IMR-90 (cell line): ENCODE measurements at regions not wholly inside any gene's neighbourhood (a gene's known extent, or its start where the extent isn't known, plus 50 kb on each side); places are given as distances from the start of the nearest gene placed in this dataset.

ENCODE experiments used
- ATAC-seq: fragments of 200-7000 bp; cut with Tn5 transposase; 2 replicates; pipeline ENCODE4 v1.9.1; 2020; ENCODE audit warnings: low read depth, mild to moderate bottlenecking, moderate library complexity
- BruUV-seq: library from RNA; stranded (reverse); fragments of 400-500 nt; replicated peaks from 2 replicates; lab custom pipeline; 2021; lab: Mats Ljungman, UMichigan
- CTCF ChIA-PET: fragments of 300-600 bp; formaldehyde crosslinking; extraction: SDS; loops from one replicate; lab custom pipeline; 2021; ENCODE audit warnings: antibody characterized with exemption; lab: Yijun Ruan, JAX
- POLR2A ChIA-PET: fragments of 300-600 bp; sonication (Branson Sonifier 250); formaldehyde crosslinking; loops from one replicate; lab custom pipeline; 2022; ENCODE audit warnings: antibody characterized with exemption; ENCODE audit not compliant: unreplicated experiment; lab: Charles Lee
- DNase-seq: peaks from one replicate; pipeline ENCODE4 v3.0.0; 2013
- H2AFZ ChIP-seq: replicated peaks from 2 replicates; pipeline ENCODE3; 2013; ENCODE audit warnings: low read length, mild to moderate bottlenecking; ENCODE audit not compliant: poor library complexity
- H2AK5ac ChIP-seq: 2 replicates; pipeline ENCODE4 v1.6.1; 2013; ENCODE audit warnings: low read depth, low read length, inconsistent platforms
- H2AK9ac ChIP-seq: replicated peaks from 2 replicates; pipeline ENCODE3; 2013; ENCODE audit warnings: mild to moderate bottlenecking, low read depth, low read length, moderate library complexity; ENCODE audit not compliant: poor library complexity
- H2BK120ac ChIP-seq: 2 replicates; pipeline ENCODE4 v1.6.1; 2013; ENCODE audit warnings: low read depth, low read length, inconsistent platforms
- H2BK15ac ChIP-seq: 3 replicates; pipeline ENCODE4 v1.6.1; 2013; ENCODE audit warnings: low read depth, low read length, inconsistent platforms
- H2BK20ac ChIP-seq: 2 replicates; pipeline ENCODE4 v1.6.1; 2013; ENCODE audit warnings: low read depth, mild to moderate bottlenecking, inconsistent platforms, low read length, moderate library complexity
- H2BK5ac ChIP-seq: 2 replicates; pipeline ENCODE4 v1.6.1; 2013; ENCODE audit warnings: mild to moderate bottlenecking, low read depth, low read length, inconsistent platforms; ENCODE audit not compliant: poor library complexity, severe bottlenecking
- H3K14ac ChIP-seq: replicated peaks from 2 replicates; pipeline ENCODE4 v1.6.1; 2013; ENCODE audit warnings: low read depth, low read length, inconsistent platforms
- H3K18ac ChIP-seq: 2 replicates; pipeline ENCODE4 v1.6.1; 2013; ENCODE audit warnings: low read depth, low read length, control low read depth
- H3K23ac ChIP-seq: 2 replicates; pipeline ENCODE4 v1.6.1; 2013; ENCODE audit warnings: low read depth, low read length, inconsistent platforms
- H3K27ac ChIP-seq: 2 replicates; pipeline ENCODE4 v1.5.1; 2013; ENCODE audit warnings: mild to moderate bottlenecking, control low read depth, low read length; ENCODE audit not compliant: insufficient read depth
- H3K27me3 ChIP-seq: 2 replicates; pipeline ENCODE4 v1.6.1; 2013; ENCODE audit warnings: low read length; ENCODE audit not compliant: control insufficient read depth, insufficient read depth
- H3K36me3 ChIP-seq: 2 replicates; pipeline ENCODE4 v1.6.1; 2013; ENCODE audit warnings: low read length, mixed read lengths; ENCODE audit not compliant: control insufficient read depth, insufficient read depth
- H3K4ac ChIP-seq: 2 replicates; pipeline ENCODE4 v1.6.1; 2013; ENCODE audit warnings: low read depth, low read length, inconsistent platforms
- H3K4me1 ChIP-seq: 2 replicates; pipeline ENCODE4 v1.6.1; 2013; ENCODE audit warnings: low read length, mixed read lengths; ENCODE audit not compliant: control insufficient read depth, insufficient read depth
- H3K4me2 ChIP-seq: 2 replicates; pipeline ENCODE4 v1.6.1; 2013; ENCODE audit warnings: low read depth, mild to moderate bottlenecking, control low read depth, low read length, moderate library complexity
- H3K4me3 ChIP-seq: 2 replicates; pipeline ENCODE4 v1.5.1; 2013; ENCODE audit warnings: low read depth, mild to moderate bottlenecking, control low read depth, low read length, moderate library complexity; ENCODE audit not compliant: insufficient read depth
- H3K56ac ChIP-seq: 2 replicates; pipeline ENCODE4 v1.6.1; 2013; ENCODE audit warnings: low read length, inconsistent platforms; ENCODE audit not compliant: insufficient read depth; ENCODE audit errors: extremely low read depth
- H3K79me1 ChIP-seq, 2 experiments: 2 replicates each; pipeline ENCODE4 v1.6.1; 2013; ENCODE audit warnings: low read length in 2 of 2, inconsistent platforms in 1 of 2, low read depth in 1 of 2
- H3K9ac ChIP-seq: 2 replicates; pipeline ENCODE4 v1.6.1; 2013; ENCODE audit warnings: low read depth, low read length, control low read depth
- H3K9me1 ChIP-seq: 2 replicates; pipeline ENCODE4 v1.6.1; 2013; ENCODE audit warnings: low read length, inconsistent platforms; ENCODE audit not compliant: insufficient read depth
- H3K9me3 ChIP-seq: 2 replicates; pipeline ENCODE4 v1.6.1; 2013; ENCODE audit warnings: low read length; ENCODE audit not compliant: control insufficient read depth, insufficient read depth
- H4K20me1 ChIP-seq: 2 replicates; pipeline ENCODE4 v1.6.1; 2013; ENCODE audit warnings: low read length, inconsistent platforms; ENCODE audit not compliant: insufficient read depth
- H4K5ac ChIP-seq: 2 replicates; pipeline ENCODE4 v1.6.1; 2013; ENCODE audit warnings: mild to moderate bottlenecking, low read depth, low read length, control low read depth
- H4K8ac ChIP-seq, 2 experiments: 2 replicates each; pipeline ENCODE4 v1.6.1; 2013; ENCODE audit warnings: low read depth in 2 of 2, low read length in 2 of 2, control low read depth in 1 of 2, inconsistent platforms in 1 of 2
- H4K91ac ChIP-seq: 2 replicates; pipeline ENCODE4 v1.6.1; 2013; ENCODE audit warnings: low read depth, low read length, inconsistent platforms; ENCODE audit not compliant: insufficient read depth
- BHLHE40 ChIP-seq: fragments of 150-350 bp; IDR thresholded peaks from 2 replicates; pipeline ENCODE4 v1.6.1; 2016; ENCODE audit warnings: mild to moderate bottlenecking, low read depth, low read length
- CEBPB ChIP-seq: IDR thresholded peaks from 2 replicates; pipeline ENCODE4 v1.6.1; 2012; ENCODE audit warnings: low read depth, low read length, improper control_type of control experiment
- CHD1 ChIP-seq: IDR thresholded peaks from 2 replicates; pipeline ENCODE4 v1.6.1; 2012; ENCODE audit warnings: low read depth, low read length, improper control_type of control experiment
- CTCF ChIP-seq: conservative IDR thresholded peaks from 2 replicates; pipeline ENCODE4 v1.5.1; 2012; ENCODE audit warnings: mild to moderate bottlenecking, low read depth, low read length, improper control_type of control experiment
- ELK1 ChIP-seq: fragments of 150-350 bp; IDR thresholded peaks from 2 replicates; pipeline ENCODE4 v1.6.1; 2016; ENCODE audit warnings: low read depth, mild to moderate bottlenecking, low read length, moderate library complexity, borderline replicate concordance
- FOS ChIP-seq: fragments of 150-350 bp; IDR thresholded peaks from 2 replicates; pipeline ENCODE4 v1.6.1; 2016; ENCODE audit warnings: low read depth, low read length
- MAFK ChIP-seq: IDR thresholded peaks from 2 replicates; pipeline ENCODE4 v1.6.1; 2012; ENCODE audit warnings: low read depth, low read length, improper control_type of control experiment
- MAZ ChIP-seq: IDR thresholded peaks from 2 replicates; pipeline ENCODE4 v1.6.1; 2012; ENCODE audit warnings: low read depth, mild to moderate bottlenecking, low read length, improper control_type of control experiment, moderate library complexity, borderline replicate concordance
- MXI1 ChIP-seq: IDR thresholded peaks from 2 replicates; pipeline ENCODE4 v1.6.1; 2012; ENCODE audit warnings: low read depth, mild to moderate bottlenecking, low read length, moderate library complexity, borderline replicate concordance
- NFE2L2 ChIP-seq: fragments of 150-350 bp; IDR thresholded peaks from 2 replicates; pipeline ENCODE4 v1.6.1; 2016; ENCODE audit warnings: low read depth, mild to moderate bottlenecking, low read length
- POLR2A ChIP-seq: IDR thresholded peaks from 2 replicates; pipeline ENCODE4 v1.6.1; 2012; ENCODE audit warnings: mild to moderate bottlenecking, low read depth, low read length
- RAD21 ChIP-seq: IDR thresholded peaks from 2 replicates; pipeline ENCODE4 v1.6.1; 2012; ENCODE audit warnings: low read length, improper control_type of control experiment
- RCOR1 ChIP-seq: IDR thresholded peaks from 2 replicates; pipeline ENCODE4 v1.6.1; 2012; ENCODE audit warnings: mild to moderate bottlenecking, low read length, improper control_type of control experiment; ENCODE audit not compliant: insufficient replicate concordance
- RFX5 ChIP-seq: IDR thresholded peaks from 2 replicates; pipeline ENCODE4 v1.8.0; 2012; ENCODE audit warnings: low read depth, mild to moderate bottlenecking, low read length, moderate library complexity
- SMC3 ChIP-seq: fragments of 150-350 bp; IDR thresholded peaks from 2 replicates; pipeline ENCODE4 v1.6.1; 2016; ENCODE audit warnings: low read depth, mild to moderate bottlenecking, antibody characterized with exemption, low read length, moderate library complexity
- USF2 ChIP-seq: fragments of 150-350 bp; IDR thresholded peaks from 2 replicates; pipeline ENCODE4 v1.6.1; 2017; ENCODE audit warnings: mild to moderate bottlenecking, antibody characterized with exemption, low read length, low read depth
- WGBS, 2 experiments: methylation state at CpG; one replicate each; pipeline versions ENCODE4 v1.1.5 to v1.1.7; 2013; ENCODE audit warnings: missing lambda C conversion rate in 2 of 2; ENCODE audit not compliant: insufficient read length in 1 of 2; ENCODE audit errors: extremely low coverage in 2 of 2; 5-methylcytosine and 5-hydroxymethylcytosine counted together
- dilution Hi-C: fragments of 300-500 bp; cut with HindIII; formaldehyde crosslinking; loops from one replicate; pipeline ENCODE4 v1.14.3; 2018; ENCODE audit warnings: low sequenced_read_pairs; ENCODE audit not compliant: unreplicated experiment
- in situ Hi-C: fragments of 300-500 bp; cut with MboI; formaldehyde crosslinking; loops from 3 replicates; pipeline ENCODE4 v1.14.3; 2019; ENCODE audit warnings: low sequenced_read_pairs, inconsistent platforms, mixed read lengths
- intact Hi-C: fragments of 100-400 bp; cut with micrococcal nuclease; formaldehyde crosslinking; loops from 2 replicates; pipeline ENCODE4 v1.10.0; 2022

GRCh38 chr1:55272994-55273393 is 57.8 kb upstream of the USP24 start:
- Histone ChIP-seq H3K27me3 (no peaks in the 10 kb centered on the region), H3K36me3 (no peaks in the 10 kb centered on the region), H3K79me1 (no peaks in the 10 kb centered on the region), H3K4me3 (no peak overlapping the region), H2AFZ (no peak overlapping the region), H3K14ac (no peak overlapping the region), H3K9ac (no peak overlapping the region), H4K20me1 (no peaks in the 10 kb centered on the region), H3K18ac (no peak overlapping the region), H2BK15ac (no peak overlapping the region), H2AK9ac (no peak overlapping the region), H3K9me1 (0 out of 2 replicates have a peak, but pooled peaks cover 7% of the 10 kb centered on the region), H3K9me3 (peaks cover 4% of the 10 kb centered on the region), H4K8ac (no peak overlapping the region), H3K4me2 (no peak overlapping the region), H3K4ac (no peak overlapping the region), H2BK120ac (no peak overlapping the region), H3K56ac (no peak overlapping the region), H3K23ac (no peak overlapping the region), H2BK20ac (no peak overlapping the region), H3K27ac (no peak overlapping the region), H4K5ac (no peak overlapping the region), H2BK5ac (no peak overlapping the region), H3K4me1 (peaks cover 6% of the 10 kb centered on the region; the same call in 1 of the 2 replicates), H4K91ac (no peak overlapping the region), H2AK5ac (no peak overlapping the region)
- ChIA-PET CTCF (interaction anchor here (1.3 kb wide), 1 partner anchor 130 kb away, joined by 5 read pairs; no protein-coding TSS in a partner anchor), POLR2A (no interaction called here)
- TF ChIP-seq NFE2L2 (no peak), RFX5 (no peak), CTCF (no peak), SMC3 (no peak), RAD21 (no peak), POLR2A (no peak), MAZ (no peak), ELK1 (no peak), MAFK (no peak), CEBPB (no peak), FOS (no peak), MXI1 (no peak), CHD1 (no peak), USF2 (no peak), RCOR1 (no peak), BHLHE40 (no peak)
- no CpG with 5 or more reads among the region's 4 CpGs for whole genome bisulfite sequencing, 2 experiments
- ATAC-seq: no peak
- intact Hi-C loops: no loop called here
- in situ Hi-C loops: no loop called here
- DNase-seq: no peak
- no TSS peak for BruUV-seq
- dilution Hi-C loops: no loop called here
